ENCODE measurements at regions not wholly inside any gene's neighbourhood (a gene's known extent, or its start where the extent isn't known, plus 50 kb on each side); places are given as distances from the start of the nearest gene placed in this dataset.

DNA sequence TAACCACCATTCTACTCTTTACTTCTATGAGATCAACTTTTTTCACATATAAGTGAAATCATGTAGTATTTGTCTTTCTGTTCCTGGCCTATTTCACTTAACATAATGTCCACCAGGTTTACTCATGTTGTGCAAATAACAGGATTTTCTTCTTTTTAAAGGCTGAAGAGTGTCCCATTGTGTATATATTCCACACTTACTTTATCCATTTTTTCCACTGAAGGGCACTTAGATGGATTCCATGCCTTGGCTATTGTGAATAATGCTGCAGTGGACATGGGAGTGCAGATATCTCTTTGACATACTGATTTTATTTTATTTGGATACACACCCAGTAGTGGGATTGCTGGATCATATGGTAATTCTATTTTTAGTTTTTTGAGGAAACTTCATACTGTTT, 181.1 kb upstream of the HMGA2 start:
- no peak for FAIRE-seq
- Histone ChIP-seq H4K20me1 (replicated peaks; ENCODE audit: control insufficient read depth, extremely low read depth, insufficient read depth, low read length) (no peaks in the 10 kb centered on the region), H3K9me3 (replicated peaks; ENCODE audit: control insufficient read depth, insufficient read depth, low read length) (no peaks in the 10 kb centered on the region), H3K4me1 (ENCODE audit: control insufficient read depth, extremely low read depth, insufficient read depth, low read length) (peaks cover 14% of the 10 kb centered on the region), H3K9ac (replicated peaks; ENCODE audit: extremely low read depth, insufficient read depth, low read length) (no peak overlapping the region), H3K4me2 (ENCODE audit: insufficient read depth, low read length) (no peak overlapping the region), H3K4me3 (replicated peaks in 1 of 3; ENCODE audit: insufficient read depth in 1 of 3, low read depth in 1 of 3, low read length in 3 of 3) (no peak overlapping the region), H3K27ac (ENCODE audit: insufficient read depth, low read depth, low read length) (no peak overlapping the region), H3K9me1 (replicated peaks; ENCODE audit: control insufficient read depth, extremely low read depth, insufficient read depth, low read length) (no peaks in the 10 kb centered on the region), H3K27me3 (ENCODE audit: control insufficient read depth in 2 of 2, insufficient read depth in 2 of 2, low read length in 2 of 2) (no peaks in the 10 kb centered on the region), H3K79me2 (ENCODE audit: control insufficient read depth, insufficient read depth, low read length) (no peaks in the 10 kb centered on the region), H2AFZ (ENCODE audit: low read depth, low read length) (no peak overlapping the region), H3K36me3 (ENCODE audit: control insufficient read depth in 2 of 2, extremely low read depth in 1 of 2, insufficient read depth in 2 of 2, low read length in 2 of 2) (no peaks in the 10 kb centered on the region)
- dilution Hi-C loops (cut with MboI; ENCODE audit: extremely low pct_ligation_motif_present, low sequenced_read_pairs): no loop called here
- no peak for TF ChIP-seq POLR2AphosphoS5 (IDR thresholded peaks at IDR 0.05; ENCODE audit: insufficient read depth, low read depth, low read length)
- TF ChIP-seq JUN (IDR thresholded peaks at IDR 0.05; ENCODE audit: borderline replicate concordance, insufficient read depth, insufficient read length, low read depth): no peak
- TF ChIP-seq GATA2 (IDR thresholded peaks at IDR 0.05; ENCODE audit: insufficient read depth, insufficient read length, low read depth, low read length): no peak
- no peak for TF ChIP-seq FOS (IDR thresholded peaks at IDR 0.05; ENCODE audit: borderline replicate concordance, insufficient read depth, low read length)
- TF ChIP-seq MYC (IDR thresholded peaks at IDR 0.05; ENCODE audit: low read depth, low read length): no peak
- intact Hi-C loops (cut with micrococcal nuclease): no loop called here
- BruUV-seq (replicated peaks): no TSS peak
- DNase-seq (ENCODE audit: low read depth, low spot score): no peak
- POLR2A ChIA-PET: no interaction called here
- CTCF ChIA-PET: no interaction called here

- CTCF ChIA-PET: interaction anchor here (0.7 to 1.3 kb wide), 2 partner anchors 29 to 286 kb away, joined by 3 to 4 read pairs; no protein-coding TSS in a partner anchor
- Histone ChIP-seq H3K27me3 (ENCODE audit: control insufficient read depth in 2 of 2, insufficient read depth in 2 of 2, low read length in 2 of 2) (no peaks in the 10 kb centered on the region), H2AFZ (ENCODE audit: low read depth, low read length) (no peak overlapping the region), H3K4me1 (ENCODE audit: control insufficient read depth, extremely low read depth, insufficient read depth, low read length) (peaks cover 16% of the 10 kb centered on the region), H3K9ac (replicated peaks; ENCODE audit: extremely low read depth, insufficient read depth, low read length) (no peak overlapping the region), H3K9me3 (replicated peaks; ENCODE audit: control insufficient read depth, insufficient read depth, low read length) (no peaks in the 10 kb centered on the region), H3K27ac (ENCODE audit: insufficient read depth, low read depth, low read length) (no peak overlapping the region), H4K20me1 (replicated peaks; ENCODE audit: control insufficient read depth, extremely low read depth, insufficient read depth, low read length) (no peaks in the 10 kb centered on the region), H3K4me2 (ENCODE audit: insufficient read depth, low read length) (no peak overlapping the region), H3K79me2 (ENCODE audit: control insufficient read depth, insufficient read depth, low read length) (no peaks in the 10 kb centered on the region), H3K4me3 (replicated peaks in 1 of 3; ENCODE audit: insufficient read depth in 1 of 3, low read depth in 1 of 3, low read length in 3 of 3) (no peak overlapping the region), H3K9me1 (replicated peaks; ENCODE audit: control insufficient read depth, extremely low read depth, insufficient read depth, low read length) (no peaks in the 10 kb centered on the region), H3K36me3 (ENCODE audit: control insufficient read depth in 2 of 2, extremely low read depth in 1 of 2, insufficient read depth in 2 of 2, low read length in 2 of 2) (no peaks in the 10 kb centered on the region)
- POLR2A ChIA-PET: no interaction called here
- TSS peak; percentile 61 for BruUV-seq (replicated peaks)
- intact Hi-C loops (cut with micrococcal nuclease) (no loop called here), dilution Hi-C loops (cut with MboI; ENCODE audit: extremely low pct_ligation_motif_present, low sequenced_read_pairs) (no loop called here)
- no peak for DNase-seq (ENCODE audit: low read depth, low spot score)
- no peak for FAIRE-seq
- TF ChIP-seq MAX (IDR thresholded peaks at IDR 0.05; ENCODE audit: insufficient read depth, insufficient read length): no peak
- TF ChIP-seq JUN (IDR thresholded peaks at IDR 0.05; ENCODE audit: borderline replicate concordance, insufficient read depth, insufficient read length, low read depth): no peak
- TF ChIP-seq POLR2AphosphoS5 (IDR thresholded peaks at IDR 0.05; ENCODE audit: insufficient read depth, low read depth, low read length): no peak
- TF ChIP-seq MYC (IDR thresholded peaks at IDR 0.05; ENCODE audit: low read depth, low read length): no peak
- no peak for TF ChIP-seq GATA2 (IDR thresholded peaks at IDR 0.05; ENCODE audit: insufficient read depth, insufficient read length, low read depth, low read length)
- TF ChIP-seq CTCF (IDR thresholded peaks at IDR 0.05; ENCODE audit: extremely low read depth in 1 of 2, insufficient read depth in 1 of 2, low read depth in 1 of 2, low read length in 2 of 2): no peak
- TF ChIP-seq FOS (IDR thresholded peaks at IDR 0.05; ENCODE audit: borderline replicate concordance, insufficient read depth, low read length): no peak
- no peak for TF ChIP-seq POLR2A (IDR thresholded peaks at IDR 0.05; ENCODE audit: low read depth, low read length)
- no peak for TF ChIP-seq EZH2 (IDR thresholded peaks at IDR 0.05; ENCODE audit: borderline replicate concordance, low read depth, low read length, severe bottlenecking)
Measured at GRCh38 chr12:65643595-65644386, 180.5 kb upstream of the HMGA2 start.
